CD4-positive, alpha-beta T cell treated with Interleukin-17A for 4 hours (primary cell): ENCODE measurements at regions not wholly inside any gene's neighbourhood (a gene's known extent, or its start where the extent isn't known, plus 50 kb on each side); places are given as distances from the start of the nearest gene placed in this dataset.
"Not testable (repeated sequence)": the region's sequence is repeated elsewhere in the genome, so short reads cannot be mapped to it uniquely, and the experiment has no call there.

ENCODE experiments used
- DNase-seq: peaks from one replicate; pipeline ENCODE4 v3.0.0-alpha.2; 2020; ENCODE audit warnings: mixed read lengths

- no peak for DNase-seq
These were observed 267.9 kb downstream of the PDCD6IP start for GRCh38 chr3:34066328-34066727.

- no peak for DNase-seq
These were observed 268.6 kb downstream of the PDCD6IP start for GRCh38 chr3:34066999-34067398.

GRCh38 chr3:34067536-34068051, 269.2 kb downstream of the PDCD6IP start:
- no peak for DNase-seq

DNA sequence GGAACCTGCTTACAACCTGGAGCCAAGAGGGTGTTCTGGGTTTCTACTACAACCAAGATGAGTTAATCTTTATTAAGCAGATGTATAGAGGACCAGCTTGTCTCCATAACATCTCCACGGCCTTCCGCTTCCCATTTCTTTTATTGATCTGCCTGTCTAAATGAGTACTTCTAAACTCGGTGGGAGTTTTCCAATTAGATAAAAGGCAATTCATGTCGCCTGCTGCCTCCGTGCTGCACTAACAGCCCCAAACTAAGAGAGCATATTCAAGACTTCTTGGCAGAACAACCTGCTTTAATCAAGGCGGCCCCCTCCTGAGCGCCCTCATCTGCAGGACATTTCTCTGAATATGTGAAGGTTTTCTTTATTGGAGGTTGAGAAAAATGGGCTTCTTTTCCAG, 270.1 kb downstream of the PDCD6IP start:
- no peak for DNase-seq

DNA sequence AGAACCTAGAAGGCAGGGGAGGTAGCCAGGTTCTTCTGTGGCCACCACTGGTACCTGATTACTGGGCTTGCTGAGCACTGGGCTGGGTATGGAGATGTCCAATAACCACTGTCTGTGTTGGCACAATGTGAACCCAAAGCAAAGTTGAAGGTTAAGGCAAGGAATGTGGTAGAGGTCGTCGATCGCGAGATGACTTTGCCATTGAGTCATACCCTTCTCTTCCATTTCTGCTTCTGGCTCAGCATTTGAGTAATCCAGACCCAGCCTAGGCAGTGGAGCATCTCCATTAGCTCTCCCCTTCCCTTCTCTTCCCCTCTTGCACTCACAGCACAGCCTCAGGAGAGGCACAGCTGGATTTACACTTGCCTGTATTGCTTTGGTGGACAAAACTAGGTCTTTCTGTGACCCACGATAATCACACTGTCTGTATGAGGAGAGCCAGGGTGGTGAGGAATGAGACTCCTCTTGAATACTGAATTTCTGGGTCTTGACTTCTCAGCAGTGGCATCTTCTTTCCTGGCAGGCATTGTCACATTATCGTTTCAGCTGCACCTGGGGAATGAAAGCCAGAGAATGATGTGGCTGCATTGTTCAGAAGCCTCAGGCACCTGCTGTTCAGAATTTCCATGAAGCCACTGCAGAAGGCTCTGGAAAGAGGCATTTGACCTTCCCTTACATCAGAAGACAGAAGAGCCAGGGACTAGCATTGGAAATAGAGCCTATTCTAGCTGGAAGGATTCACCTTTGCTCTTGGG, 272.6 kb downstream of the PDCD6IP start:
- DNase-seq: no peak

DNA sequence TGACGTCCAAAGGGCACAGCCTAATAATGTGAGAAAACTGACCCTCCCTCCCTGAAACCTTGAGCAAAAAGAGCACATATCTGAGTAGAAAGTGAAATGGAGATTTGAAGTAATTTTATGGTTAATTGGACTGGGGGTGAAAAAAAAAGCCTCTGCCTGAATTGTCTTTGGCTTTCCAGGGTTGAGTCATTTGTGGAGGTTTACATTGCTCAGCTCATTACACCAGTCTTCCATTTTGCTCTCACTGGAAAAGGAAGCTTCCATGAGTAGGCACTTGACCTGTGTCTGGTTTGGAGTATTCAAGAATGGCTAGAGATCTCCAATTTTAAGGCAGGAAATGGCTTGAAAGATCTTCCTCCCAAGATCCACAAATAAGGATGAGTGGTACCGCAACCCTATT, 273.9 kb downstream of the PDCD6IP start:
- no peak for DNase-seq

- DNase-seq: no peak
These were observed 274.7 kb downstream of the PDCD6IP start for GRCh38 chr3:34073111-34073510.

DNA sequence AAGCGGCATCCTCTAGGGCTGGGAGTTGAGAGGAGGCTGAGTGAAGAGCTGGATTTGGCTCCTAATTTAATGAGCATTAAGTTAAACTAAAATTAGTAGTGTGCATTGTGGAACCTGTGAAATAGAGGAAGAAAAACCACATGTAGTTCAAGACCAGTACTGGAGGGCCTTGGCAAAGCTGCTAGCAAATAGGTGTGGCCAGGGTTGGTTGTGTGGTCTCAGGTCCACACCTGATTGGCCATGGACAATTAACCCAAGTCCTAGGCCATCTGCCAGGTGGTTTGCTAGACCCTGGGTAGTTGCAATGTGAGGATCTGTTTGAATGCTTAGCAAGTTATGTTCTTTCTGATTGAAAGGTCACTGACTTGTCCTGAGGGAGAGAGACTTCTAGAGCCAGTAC, 275.5 kb downstream of the PDCD6IP start:
- no peak for DNase-seq

- DNase-seq: no peak
These were observed 277.5 kb downstream of the PDCD6IP start for GRCh38 chr3:34075975-34076374.

DNA sequence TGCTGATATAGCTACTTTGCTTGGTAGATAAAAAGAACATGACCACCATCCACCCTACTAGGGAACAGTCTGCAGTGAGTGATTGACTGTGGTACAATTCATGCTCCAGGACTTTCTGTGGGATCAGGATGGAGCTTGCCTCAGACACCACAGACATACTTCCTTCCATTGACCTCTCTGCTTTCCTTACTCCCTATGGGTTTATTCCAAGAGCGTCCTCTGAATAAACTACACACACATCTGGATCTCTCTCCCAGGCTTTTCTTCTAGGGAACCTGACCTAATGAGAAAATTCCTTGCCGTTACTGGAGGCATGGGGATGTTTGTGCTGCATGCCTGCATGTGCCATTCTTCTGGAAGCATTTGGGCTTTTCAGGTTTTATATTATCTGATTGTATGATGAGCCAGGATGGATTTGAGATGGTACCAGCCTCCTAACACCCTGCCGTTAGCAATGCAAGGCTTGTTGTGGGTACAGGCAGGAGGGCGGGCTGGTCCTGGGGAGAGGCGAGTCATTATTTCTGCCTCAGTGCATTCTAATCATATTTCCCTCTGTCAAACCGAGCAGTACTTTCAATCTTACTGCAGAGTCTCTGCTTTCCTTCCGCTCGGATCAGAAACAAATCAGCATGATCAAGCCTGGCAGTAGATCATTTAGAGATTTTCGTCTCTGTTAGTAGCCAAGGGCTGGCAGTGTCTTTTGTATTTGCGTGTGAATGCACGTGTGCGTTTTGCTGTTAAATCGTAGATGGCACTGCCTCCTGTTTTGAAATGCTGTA, 279.2 kb downstream of the PDCD6IP start:
- no peak for DNase-seq

GRCh38 chr3:34078418-34078817, 280.0 kb downstream of the PDCD6IP start:
- DNase-seq: no peak

DNA sequence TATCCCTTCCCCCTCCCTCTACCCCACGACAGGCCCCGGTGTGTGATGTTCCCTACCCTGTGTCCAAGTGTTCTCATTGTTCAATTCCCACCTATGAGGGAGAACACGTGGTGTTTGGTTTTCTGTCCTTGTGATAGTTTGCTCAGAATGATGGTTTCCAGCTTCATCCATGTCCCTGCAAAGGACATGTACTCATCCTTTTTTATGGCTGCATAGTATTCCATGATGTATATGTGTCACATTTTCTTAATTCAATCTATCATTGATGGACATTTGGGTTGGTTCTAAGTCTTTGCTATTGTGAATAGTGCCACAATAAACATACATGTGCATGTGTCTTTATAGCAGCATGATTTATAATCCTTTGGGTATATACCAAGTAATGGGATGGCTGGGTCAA, 281.4 kb downstream of the PDCD6IP start:
- not testable (repeated sequence) for DNase-seq

DNA sequence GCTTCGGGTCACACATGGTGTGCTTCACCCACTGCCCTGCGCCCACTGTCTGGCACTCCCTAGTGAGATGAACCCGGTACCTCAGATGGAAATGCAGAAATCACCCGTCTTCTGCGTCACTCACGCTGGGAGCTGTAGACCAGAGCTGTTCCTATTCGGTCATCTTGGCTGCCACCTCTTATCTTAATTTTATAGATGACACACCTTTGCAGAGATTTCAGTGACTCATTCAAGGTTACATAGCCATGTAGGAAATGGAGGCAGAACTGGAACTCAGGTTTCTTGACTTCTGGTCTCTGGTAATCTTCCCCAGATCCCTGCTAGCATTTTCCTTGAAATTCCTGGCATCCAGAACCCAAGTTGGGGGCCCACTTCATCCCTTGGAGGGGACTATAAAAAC, 291.9 kb downstream of the PDCD6IP start:
- not testable (repeated sequence) for DNase-seq

GRCh38 chr3:34090876-34091275, 292.4 kb downstream of the PDCD6IP start:
- DNase-seq: no peak

DNA sequence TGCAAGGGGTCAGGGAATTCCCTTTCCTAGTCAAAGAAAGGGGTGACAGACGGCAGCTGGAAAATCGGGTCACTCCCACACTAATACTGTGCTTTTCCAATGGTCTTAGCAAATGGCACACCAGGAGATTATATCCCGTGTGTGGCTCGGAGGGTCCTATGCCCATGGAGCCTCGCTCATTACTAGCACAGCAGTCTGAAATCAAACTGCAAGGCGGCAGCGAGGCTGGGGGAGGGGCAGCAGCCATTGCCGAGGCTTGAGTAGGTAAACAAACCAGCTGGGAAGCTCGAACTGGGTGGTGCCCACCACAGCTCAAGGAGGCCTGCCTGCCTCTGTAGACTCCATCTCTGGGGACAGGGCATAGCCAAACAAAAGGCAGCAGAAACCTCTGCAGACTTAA, 295.9 kb downstream of the PDCD6IP start:
- not testable (repeated sequence) for DNase-seq

DNA sequence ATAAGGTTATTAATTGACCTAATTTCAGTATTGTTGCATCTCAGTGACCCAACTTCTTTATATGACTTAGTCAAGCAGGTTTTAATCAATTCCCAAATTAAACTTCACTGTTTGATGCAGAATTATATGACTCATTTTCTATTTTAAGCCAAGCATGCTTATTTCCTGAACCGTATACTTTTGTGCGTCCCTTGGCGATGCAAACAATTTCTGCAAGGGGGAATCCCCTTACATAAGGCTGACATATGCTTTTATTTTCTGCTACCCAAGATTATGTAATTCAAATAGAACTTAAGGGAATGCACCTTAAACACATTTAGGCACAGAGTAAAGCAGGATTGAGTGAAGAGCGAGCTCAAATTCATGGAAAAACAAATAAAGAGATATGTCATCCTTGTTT, 303.9 kb downstream of the PDCD6IP start:
- DNase-seq: no peak

GRCh38 chr3:34106379-34106778, 307.9 kb downstream of the PDCD6IP start:
- no peak for DNase-seq

GRCh38 chr3:34106879-34107278, 308.4 kb downstream of the PDCD6IP start:
- no peak for DNase-seq

GRCh38 chr3:34107669-34108068, 309.2 kb downstream of the PDCD6IP start:
- DNase-seq: no peak

- no peak for DNase-seq
These were observed 310.6 kb downstream of the PDCD6IP start for GRCh38 chr3:34109021-34109420.

DNA sequence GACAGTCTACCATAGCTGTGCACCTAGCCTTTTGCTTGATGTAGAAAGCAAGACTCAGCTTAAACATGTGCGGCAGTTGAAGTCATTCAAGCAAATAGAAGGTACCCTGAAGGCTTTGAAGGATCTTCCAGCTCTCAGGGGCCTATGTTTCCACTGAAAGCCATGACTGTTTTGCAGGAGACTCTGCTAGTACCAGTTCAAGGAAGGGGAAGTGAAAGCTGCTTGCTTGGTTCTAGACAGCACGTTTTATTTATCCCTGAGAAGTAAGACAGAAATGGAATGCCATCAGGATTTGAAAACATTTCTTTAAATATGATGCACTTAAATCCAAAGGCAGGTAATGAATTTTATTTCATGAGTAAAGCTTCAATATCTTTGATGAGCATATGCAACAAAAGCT, 311.4 kb downstream of the PDCD6IP start:
- DNase-seq: no peak

- no peak for DNase-seq
These were observed 312.9 kb downstream of the PDCD6IP start for GRCh38 chr3:34111361-34111760.

DNA sequence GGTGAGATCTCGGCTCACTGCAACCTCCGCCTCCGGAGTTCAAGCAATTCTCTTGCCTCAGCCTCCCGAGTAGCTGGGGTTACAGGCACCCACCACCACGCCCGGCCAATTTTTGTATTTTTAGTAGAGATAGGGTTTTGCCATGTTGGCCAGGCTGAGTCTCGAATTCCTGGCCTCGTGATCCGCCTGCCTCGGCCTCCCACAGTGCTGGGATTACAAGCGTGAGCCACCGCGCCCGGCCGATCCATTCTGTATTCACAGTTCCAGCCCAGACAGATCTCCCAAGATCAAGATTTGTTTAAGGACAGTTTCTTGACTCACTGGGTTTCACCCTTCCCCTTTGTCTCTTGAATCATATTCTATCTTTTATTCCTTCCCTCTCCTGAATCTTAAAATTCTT, 313.8 kb downstream of the PDCD6IP start:
- not testable (repeated sequence) for DNase-seq

- DNase-seq: no peak
These were observed 332.7 kb downstream of the PDCD6IP start for GRCh38 chr3:34131091-34131490.
